Upper lobe of left lung (tissue), 4 donors: ENCODE measurements at regions not wholly inside any gene's neighbourhood (a gene's known extent, or its start where the extent isn't known, plus 50 kb on each side); places are given as distances from the start of the nearest gene placed in this dataset.

ENCODE experiments used
- CTCF ChIP-seq, 6 experiments: fragments of 450-650 bp in 4 of 6; fragments of 200-600 bp in 2 of 6; sonication (generic) in 2 of 6; IDR thresholded peaks; one replicate each; pipeline ENCODE4 v1.5.1; 2016 to 2019; ENCODE audit warnings: antibody characterized with exemption in 6 of 6
- EP300 ChIP-seq, 4 donors: sonication (generic); formaldehyde crosslinking; IDR thresholded peaks; one replicate each; pipeline ENCODE4 v1.5.1; 2017; ENCODE audit warnings: antibody characterized with exemption in 4 of 4, control low read depth in 2 of 4
- POLR2A ChIP-seq, 4 donors: fragments of 450-650 bp; IDR thresholded peaks; one replicate each; pipeline ENCODE4 v1.5.1; 2016 to 2017; ENCODE audit warnings: antibody characterized with exemption in 4 of 4, mild to moderate bottlenecking in 2 of 4

GRCh38 chr22:27409299-27409698, 392.3 kb downstream of the MN1 start:
- TF ChIP-seq POLR2A (IDR thresholded peaks at IDR 0.05) (no peak), CTCF (IDR thresholded peaks at IDR 0.05) (no peak), EP300 (IDR thresholded peaks at IDR 0.05) (no peak)
